ENCODE measurements at regions not wholly inside any gene's neighbourhood (a gene's known extent, or its start where the extent isn't known, plus 50 kb on each side); places are given as distances from the start of the nearest gene placed in this dataset.

- no peak for TF ChIP-seq CTCF (IDR thresholded peaks at IDR 0.05; ENCODE audit: low read length, missing control alignments)
- DNase-seq (ENCODE audit: low read depth), result no peak
- no peak overlapping the region for H3K4me3 ChIP-seq (replicated peaks; ENCODE audit: low read depth, low read length)
Observed at GRCh38 chr2:150146879-150147278, 340.6 kb downstream of the RND3 start.

- no peak overlapping the region for H3K4me3 ChIP-seq (replicated peaks; ENCODE audit: low read depth, low read length)
- no peak for DNase-seq (ENCODE audit: low read depth)
- TF ChIP-seq CTCF (IDR thresholded peaks at IDR 0.05; ENCODE audit: low read length, missing control alignments), result no peak
Observed at GRCh38 chr2:150145299-150145692, 342.2 kb downstream of the RND3 start.

- DNase-seq (ENCODE audit: low read depth), result no peak
- H3K4me3 ChIP-seq (replicated peaks; ENCODE audit: low read depth, low read length), result no peak overlapping the region
- TF ChIP-seq CTCF (IDR thresholded peaks at IDR 0.05; ENCODE audit: low read length, missing control alignments), result no peak
Observed at GRCh38 chr2:150144546-150145298, 342.7 kb downstream of the RND3 start.

- no peak overlapping the region for H3K4me3 ChIP-seq (replicated peaks; ENCODE audit: low read depth, low read length)
- TF ChIP-seq CTCF (IDR thresholded peaks at IDR 0.05; ENCODE audit: low read length, missing control alignments), result no peak
- peak; percentile 74 for DNase-seq (ENCODE audit: low read depth)
Observed at GRCh38 chr2:150143087-150143536, 344.4 kb downstream of the RND3 start.

GRCh38 chr2:150142561-150142960, 344.9 kb downstream of the RND3 start:
- TF ChIP-seq CTCF (IDR thresholded peaks at IDR 0.05; ENCODE audit: low read length, missing control alignments), result no peak
- peak; percentile 77 for DNase-seq (ENCODE audit: low read depth)
- no peak overlapping the region for H3K4me3 ChIP-seq (replicated peaks; ENCODE audit: low read depth, low read length)

GRCh38 chr2:150141226-150142001, 346.1 kb downstream of the RND3 start:
- no peak for TF ChIP-seq CTCF (IDR thresholded peaks at IDR 0.05; ENCODE audit: low read length, missing control alignments)
- H3K4me3 ChIP-seq (replicated peaks; ENCODE audit: low read depth, low read length), result no peak overlapping the region
- peak; percentile 34 for DNase-seq (ENCODE audit: low read depth)
